Naive B cell (primary cell): ENCODE measurements at regions not wholly inside any gene's neighbourhood (a gene's known extent, or its start where the extent isn't known, plus 50 kb on each side); places are given as distances from the start of the nearest gene placed in this dataset.

ENCODE experiments used
- ATAC-seq, 2 donors: fragments of 150-1000 bp; cut with Tn5 transposase; 2 replicates each; pipeline ENCODE4 v1.10.0; 2021; ENCODE audit warnings: low read depth in 2 of 2, mild to moderate bottlenecking in 2 of 2, moderate library complexity in 2 of 2
- DNase-seq: peaks from one replicate; pipeline ENCODE4 v3.0.0; 2022
- H3K27ac Mint-ChIP-seq, 6 donors: one replicate each; pipeline ENCODE4 v1.8.0; 2020 to 2022; ENCODE audit warnings: mild to moderate bottlenecking in 6 of 6, mixed read lengths in 6 of 6, moderate library complexity in 5 of 6, inconsistent platforms in 2 of 6
- H3K27me3 Mint-ChIP-seq, 3 donors: one replicate each; pipeline ENCODE4 v1.8.0; 2021 to 2022; ENCODE audit warnings: mixed read lengths in 3 of 3, mild to moderate bottlenecking in 1 of 3
- H3K36me3 Mint-ChIP-seq, 2 donors: one replicate each; pipeline ENCODE4 v1.8.0; 2020 to 2022; ENCODE audit warnings: mixed read lengths in 2 of 2, inconsistent platforms in 1 of 2, mild to moderate bottlenecking in 1 of 2
- H3K4me1 Mint-ChIP-seq, 3 donors: one replicate each; pipeline ENCODE4 v1.8.0; 2020 to 2022; ENCODE audit warnings: mixed read lengths in 3 of 3, inconsistent platforms in 1 of 3, mild to moderate bottlenecking in 1 of 3, moderate library complexity in 1 of 3
- H3K4me3 Mint-ChIP-seq, 8 donors: one replicate each; pipeline ENCODE4 v1.8.0; 2020 to 2022; ENCODE audit warnings: mild to moderate bottlenecking in 8 of 8, mixed read lengths in 8 of 8, moderate library complexity in 8 of 8, inconsistent platforms in 2 of 8
- H3K9me3 Mint-ChIP-seq, 7 donors: one replicate each; pipeline ENCODE4 v1.8.0; 2020 to 2022; ENCODE audit warnings: mixed read lengths in 7 of 7, mild to moderate bottlenecking in 5 of 7, inconsistent platforms in 2 of 7, moderate library complexity in 1 of 7

DNA sequence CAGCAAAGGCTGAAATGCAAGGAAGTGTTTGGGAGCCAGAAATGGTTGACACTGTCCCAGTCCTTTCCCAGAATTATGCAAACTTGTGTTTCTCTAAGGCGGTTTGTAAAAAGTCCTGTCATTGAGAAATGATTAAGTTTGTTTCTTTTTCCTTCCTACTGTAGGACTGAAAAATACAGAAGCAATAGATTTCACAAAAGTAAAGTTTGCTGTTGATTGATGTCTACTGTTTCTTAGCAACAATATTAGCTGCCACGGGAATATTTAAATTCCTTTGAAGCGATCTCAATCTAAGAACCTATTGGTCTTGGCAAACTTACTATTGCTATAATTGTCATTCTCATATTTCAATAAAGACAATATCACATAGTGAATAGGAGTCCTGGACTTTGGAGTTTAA is 100.7 kb upstream of the IL12A start:
- Mint-ChIP-seq H3K36me3 (no peaks in the 10 kb centered on the region), H3K27ac (no peak overlapping the region), H3K27me3 (peaks cover 0 to 4% (median 0%) of the 10 kb centered on the region in 3 donors), H3K4me1 (no peaks in the 10 kb centered on the region), H3K4me3 (no peak overlapping the region), H3K9me3 (no peaks in the 10 kb centered on the region)
- DNase-seq (no peak), ATAC-seq (no peak)

- peaks cover 0 to 4% (median 0%) of the 10 kb centered on the region in 3 donors for H3K27me3 Mint-ChIP-seq
- no peak overlapping the region for H3K4me3 Mint-ChIP-seq
- H3K27ac Mint-ChIP-seq, result no peak overlapping the region
- H3K4me1 Mint-ChIP-seq, result no peaks in the 10 kb centered on the region
- H3K9me3 Mint-ChIP-seq, result no peaks in the 10 kb centered on the region
- no peak for ATAC-seq
- DNase-seq, result no peak
- H3K36me3 Mint-ChIP-seq, result no peaks in the 10 kb centered on the region
These were observed 96.4 kb upstream of the IL12A start for GRCh38 chr3:159892171-159892795.

DNA sequence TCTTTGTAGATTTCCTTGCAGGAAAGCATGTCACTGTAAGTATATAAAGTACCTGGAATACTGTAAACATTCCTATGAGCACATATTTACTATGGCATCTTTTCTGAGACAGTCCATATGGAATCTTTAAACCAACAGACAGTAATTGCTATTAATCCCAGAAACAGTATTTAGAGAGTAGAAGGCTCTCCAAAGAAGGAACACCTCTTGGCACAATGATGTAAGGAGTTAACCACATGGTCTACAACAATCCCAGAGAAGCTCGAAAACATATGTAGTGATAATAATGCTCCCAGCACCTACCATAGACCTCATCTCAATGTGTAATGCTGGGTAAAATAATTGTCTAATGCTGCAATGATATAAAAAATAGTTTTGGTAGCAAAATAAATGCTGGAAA is 95.8 kb upstream of the IL12A start:
- no peaks in the 10 kb centered on the region for H3K9me3 Mint-ChIP-seq
- DNase-seq (no peak), ATAC-seq (no peak)
- no peak overlapping the region for H3K4me3 Mint-ChIP-seq
- H3K27me3 Mint-ChIP-seq, result peaks cover 0 to 4% (median 0%) of the 10 kb centered on the region in 3 donors
- no peaks in the 10 kb centered on the region for H3K36me3 Mint-ChIP-seq
- no peak overlapping the region for H3K27ac Mint-ChIP-seq
- no peaks in the 10 kb centered on the region for H3K4me1 Mint-ChIP-seq

DNA sequence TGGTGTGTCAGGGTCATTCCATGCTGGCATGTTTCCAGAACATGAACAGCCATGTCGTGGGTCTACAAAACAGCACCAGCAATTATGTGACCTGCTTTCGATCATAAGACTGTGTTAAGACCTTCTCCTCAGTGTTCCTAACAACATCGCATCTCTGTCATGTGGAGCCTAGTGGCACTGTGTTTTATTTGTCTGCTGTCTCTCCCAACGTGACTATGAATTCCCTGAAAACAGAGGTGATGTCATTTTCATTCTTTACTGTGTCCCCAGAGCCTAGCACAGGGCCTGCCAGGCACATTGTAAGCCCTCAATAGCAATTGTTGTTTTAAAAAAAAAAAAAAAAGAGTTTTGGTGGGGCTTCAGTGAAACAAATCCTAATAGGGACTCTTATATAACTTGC is 94.2 kb upstream of the IL12A start:
- H3K4me3 Mint-ChIP-seq, result no peak overlapping the region
- no peaks in the 10 kb centered on the region for H3K4me1 Mint-ChIP-seq
- H3K9me3 Mint-ChIP-seq, result no peaks in the 10 kb centered on the region
- peak overlapping the region in 1 of 6 donors; percentile 75 for H3K27ac Mint-ChIP-seq
- ATAC-seq (no peak), DNase-seq (no peak)
- peaks cover 0 to under 1% (median 0%) of the 10 kb centered on the region in 3 donors for H3K27me3 Mint-ChIP-seq
- H3K36me3 Mint-ChIP-seq, result no peaks in the 10 kb centered on the region

DNA sequence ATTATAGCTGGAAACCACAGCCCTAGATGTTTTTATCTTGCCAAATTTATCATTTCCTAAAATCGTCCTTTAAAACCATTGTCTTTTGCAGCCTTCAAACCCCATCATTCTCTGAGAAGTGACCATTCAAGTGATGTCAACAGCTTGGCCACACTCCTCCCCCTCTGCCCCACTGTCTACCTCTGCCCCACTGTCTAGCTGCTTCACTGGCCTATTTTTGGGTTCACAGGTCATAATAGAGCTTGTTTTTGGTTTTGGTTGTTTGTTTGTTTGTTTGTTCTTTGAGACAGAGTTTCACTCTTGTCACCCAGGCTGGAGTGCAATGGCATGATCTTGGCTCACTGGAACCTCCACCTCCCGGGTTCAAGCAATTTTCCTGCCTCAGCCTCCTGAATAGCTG is 93.2 kb upstream of the IL12A start:
- Mint-ChIP-seq H3K4me1 (no peaks in the 10 kb centered on the region), H3K36me3 (no peaks in the 10 kb centered on the region), H3K27ac (no peak overlapping the region), H3K27me3 (no peaks in the 10 kb centered on the region), H3K4me3 (no peak overlapping the region), H3K9me3 (no peaks in the 10 kb centered on the region)
- no peak for ATAC-seq
- DNase-seq, result no peak

GRCh38 chr3:159896543-159896942 is 92.1 kb upstream of the IL12A start:
- ATAC-seq (no peak), DNase-seq (no peak)
- Mint-ChIP-seq H3K9me3 (no peaks in the 10 kb centered on the region), H3K4me1 (no peaks in the 10 kb centered on the region), H3K27me3 (no peaks in the 10 kb centered on the region), H3K27ac (no peak overlapping the region), H3K4me3 (no peak overlapping the region), H3K36me3 (no peaks in the 10 kb centered on the region)

GRCh38 chr3:159897331-159898075 is 91.1 kb upstream of the IL12A start:
- Mint-ChIP-seq H3K4me3 (no peak overlapping the region), H3K9me3 (no peaks in the 10 kb centered on the region), H3K4me1 (peaks cover 1 to 3% (median 3%) of the 10 kb centered on the region in 3 donors), H3K36me3 (no peaks in the 10 kb centered on the region), H3K27ac (no peak overlapping the region), H3K27me3 (no peaks in the 10 kb centered on the region)
- ATAC-seq, result no peak
- no peak for DNase-seq

GRCh38 chr3:159898147-159898546 is 90.5 kb upstream of the IL12A start:
- ATAC-seq, result no peak
- H3K9me3 Mint-ChIP-seq, result no peaks in the 10 kb centered on the region
- H3K27ac Mint-ChIP-seq, result no peak overlapping the region
- H3K27me3 Mint-ChIP-seq, result no peaks in the 10 kb centered on the region
- DNase-seq, result no peak
- H3K4me1 Mint-ChIP-seq, result peaks cover 5 to 9% (median 7%) of the 10 kb centered on the region in 3 donors
- no peak overlapping the region for H3K4me3 Mint-ChIP-seq
- no peaks in the 10 kb centered on the region for H3K36me3 Mint-ChIP-seq

DNA sequence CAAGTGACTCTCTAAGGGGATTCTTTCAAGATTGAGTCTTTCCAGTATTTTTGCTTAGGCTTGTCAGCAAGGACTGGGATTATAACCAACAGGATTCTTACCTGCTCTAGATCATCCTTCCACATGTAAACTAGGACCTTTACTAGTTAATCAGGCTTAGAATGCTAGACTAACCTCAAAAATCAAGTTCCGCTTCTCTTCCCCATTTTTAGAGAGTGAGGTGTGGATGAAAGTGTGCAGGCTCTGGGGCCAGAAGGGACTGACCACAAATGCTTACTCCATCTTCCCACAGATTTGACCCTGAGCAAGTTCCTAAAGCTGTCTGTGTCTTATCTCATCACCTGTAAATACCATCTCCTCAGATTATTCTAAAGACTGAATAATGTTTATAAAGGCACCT is 89.5 kb upstream of the IL12A start:
- ATAC-seq (no peak), DNase-seq (no peak)
- Mint-ChIP-seq H3K4me1 (peaks cover 7 to 10% (median 8%) of the 10 kb centered on the region in 3 donors), H3K27ac (no peak overlapping the region), H3K9me3 (no peaks in the 10 kb centered on the region), H3K4me3 (no peak overlapping the region), H3K36me3 (no peaks in the 10 kb centered on the region), H3K27me3 (no peaks in the 10 kb centered on the region)

DNA sequence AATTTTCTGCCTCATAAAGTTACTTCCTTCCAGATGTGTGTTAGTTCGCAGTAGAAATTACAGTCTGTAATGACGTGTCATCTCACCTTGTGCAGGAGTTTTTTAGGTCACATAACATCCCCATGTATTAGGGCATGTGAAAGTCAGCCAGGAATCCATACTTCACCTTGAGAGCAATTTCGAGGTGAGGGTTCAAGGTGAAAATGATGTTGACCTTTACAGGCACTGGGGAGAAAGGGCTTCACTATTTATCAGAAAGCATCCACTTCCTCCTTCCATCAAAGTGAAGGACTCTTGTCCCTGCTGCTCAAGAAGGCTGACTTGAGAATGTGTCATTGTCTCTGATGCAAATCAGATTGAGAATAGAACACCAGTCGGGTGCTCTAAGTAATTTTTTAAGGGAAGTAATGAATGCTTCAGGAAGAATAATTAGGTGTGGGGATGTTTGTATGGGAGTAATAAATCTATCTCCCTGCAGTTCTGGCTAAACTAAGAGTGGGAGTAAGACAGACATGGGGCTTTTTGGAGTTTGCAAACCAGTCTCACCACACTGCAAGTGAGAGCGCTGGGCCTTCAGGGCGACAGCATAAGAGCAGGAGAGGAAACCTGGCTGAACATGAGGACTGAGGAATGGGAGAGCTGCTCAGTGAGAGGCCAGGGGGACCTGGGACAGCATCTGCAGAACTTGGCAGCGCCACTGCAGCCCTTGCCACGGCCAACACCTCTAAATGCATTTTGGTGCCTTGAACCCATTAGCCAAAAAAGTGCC is 85.9 kb upstream of the IL12A start:
- H3K4me1 Mint-ChIP-seq, result peaks cover 13 to 21% (median 15%) of the 10 kb centered on the region in 3 donors
- no peaks in the 10 kb centered on the region for H3K36me3 Mint-ChIP-seq
- peak; percentile 21 to 44 for ATAC-seq
- H3K27ac Mint-ChIP-seq, result peak overlapping the region in 1 of 6 donors; percentile 12
- H3K4me3 Mint-ChIP-seq, result no peak overlapping the region
- H3K27me3 Mint-ChIP-seq, result no peaks in the 10 kb centered on the region
- DNase-seq, result no peak
- H3K9me3 Mint-ChIP-seq, result no peaks in the 10 kb centered on the region

- Mint-ChIP-seq H3K36me3 (no peaks in the 10 kb centered on the region), H3K27me3 (no peaks in the 10 kb centered on the region), H3K4me3 (peak overlapping the region in 2 of 8 donors; percentile 25 to 40), H3K9me3 (no peaks in the 10 kb centered on the region), H3K4me1 (peaks cover 13 to 21% (median 15%) of the 10 kb centered on the region in 3 donors), H3K27ac (no peak overlapping the region)
- no peak for DNase-seq
- ATAC-seq, result peak; percentile 68 to 85
These were observed 84.2 kb upstream of the IL12A start for GRCh38 chr3:159904455-159904854.

- Mint-ChIP-seq H3K27me3 (no peaks in the 10 kb centered on the region), H3K4me1 (peaks cover 13 to 21% (median 15%) of the 10 kb centered on the region in 3 donors), H3K9me3 (no peaks in the 10 kb centered on the region), H3K27ac (no peak overlapping the region), H3K36me3 (no peaks in the 10 kb centered on the region), H3K4me3 (no peak overlapping the region)
- no peak for DNase-seq
- ATAC-seq, result no peak
These were observed 83.7 kb upstream of the IL12A start for GRCh38 chr3:159904911-159905310.

GRCh38 chr3:159907828-159908227 is 80.8 kb upstream of the IL12A start:
- Mint-ChIP-seq H3K4me1 (peaks cover 15 to 28% (median 27%) of the 10 kb centered on the region in 3 donors), H3K27me3 (no peaks in the 10 kb centered on the region), H3K9me3 (peaks cover 0 to 2% (median 0%) of the 10 kb centered on the region in 7 donors), H3K4me3 (no peak overlapping the region), H3K27ac (no peak overlapping the region), H3K36me3 (no peaks in the 10 kb centered on the region)
- ATAC-seq (no peak), DNase-seq (no peak)
